Peyer's patch (tissue), 4 donors: ENCODE measurements at regions not wholly inside any gene's neighbourhood (a gene's known extent, or its start where the extent isn't known, plus 50 kb on each side); places are given as distances from the start of the nearest gene placed in this dataset.

Experiments
- POLR2A ChIP-seq, 2 donors: fragments of 450-650 bp; IDR thresholded peaks; one replicate each; pipeline ENCODE4 v1.5.1; 2017; ENCODE audit warnings: antibody characterized with exemption in 2 of 2, mild to moderate bottlenecking in 2 of 2, moderate library complexity in 2 of 2
- TF ChIP-seq, protein P1 (sequence below), 6 experiments: fragments of 450-650 bp in 4 of 6; fragments of 200-600 bp in 2 of 6; sonication (generic) in 1 of 6; IDR thresholded peaks; one replicate each; pipeline ENCODE4 v1.5.1; 2017 to 2019; ENCODE audit warnings: antibody characterized with exemption in 6 of 6, mild to moderate bottlenecking in 3 of 6, moderate library complexity in 1 of 6

DNA sequence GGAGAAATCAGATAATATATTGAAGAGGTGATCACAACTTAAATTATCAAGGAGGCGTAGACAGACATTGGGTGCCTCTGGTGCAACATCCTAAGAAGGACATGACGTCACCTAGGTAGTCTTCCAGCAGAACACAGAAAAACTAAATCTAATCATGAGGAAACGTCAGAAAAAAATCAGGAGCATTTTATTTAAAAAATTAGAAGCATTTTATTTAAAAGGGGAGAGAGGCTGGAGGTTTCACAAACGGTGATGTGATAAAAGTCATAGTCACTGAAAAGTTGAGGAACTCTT lies 254.6 kb downstream of the TMEM167A start:
- TF ChIP-seq, protein P1, sequence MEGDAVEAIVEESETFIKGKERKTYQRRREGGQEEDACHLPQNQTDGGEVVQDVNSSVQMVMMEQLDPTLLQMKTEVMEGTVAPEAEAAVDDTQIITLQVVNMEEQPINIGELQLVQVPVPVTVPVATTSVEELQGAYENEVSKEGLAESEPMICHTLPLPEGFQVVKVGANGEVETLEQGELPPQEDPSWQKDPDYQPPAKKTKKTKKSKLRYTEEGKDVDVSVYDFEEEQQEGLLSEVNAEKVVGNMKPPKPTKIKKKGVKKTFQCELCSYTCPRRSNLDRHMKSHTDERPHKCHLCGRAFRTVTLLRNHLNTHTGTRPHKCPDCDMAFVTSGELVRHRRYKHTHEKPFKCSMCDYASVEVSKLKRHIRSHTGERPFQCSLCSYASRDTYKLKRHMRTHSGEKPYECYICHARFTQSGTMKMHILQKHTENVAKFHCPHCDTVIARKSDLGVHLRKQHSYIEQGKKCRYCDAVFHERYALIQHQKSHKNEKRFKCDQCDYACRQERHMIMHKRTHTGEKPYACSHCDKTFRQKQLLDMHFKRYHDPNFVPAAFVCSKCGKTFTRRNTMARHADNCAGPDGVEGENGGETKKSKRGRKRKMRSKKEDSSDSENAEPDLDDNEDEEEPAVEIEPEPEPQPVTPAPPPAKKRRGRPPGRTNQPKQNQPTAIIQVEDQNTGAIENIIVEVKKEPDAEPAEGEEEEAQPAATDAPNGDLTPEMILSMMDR (IDR thresholded peaks at IDR 0.05) = no peak
- TF ChIP-seq POLR2A (IDR thresholded peaks at IDR 0.05) = no peak
